ENCODE measurements at regions not wholly inside any gene's neighbourhood (a gene's known extent, or its start where the extent isn't known, plus 50 kb on each side); places are given as distances from the start of the nearest gene placed in this dataset.
"Not testable (repeated sequence)": the region's sequence is repeated elsewhere in the genome, so short reads cannot be mapped to it uniquely, and the experiment has no call there.

GRCh38 chr2:7094231-7094741 lies 177.1 kb downstream of the RNF144A start:
- WGBS, 2 experiments (ENCODE audit: low coverage in 1 of 2, low lambda C conversion rate in 2 of 2, missing lambda C conversion rate in 2 of 2) = 69 to 73% methylated on average over 12 of the region's 12 CpGs
- DNase-seq = no peak
- in situ Hi-C loops (cut with MboI) = no loop called here
- Histone ChIP-seq H2AFZ (no peak overlapping the region), H4K20me1 (ENCODE audit: insufficient read depth) (no peaks in the 10 kb centered on the region), H3K9me2 (ENCODE audit: insufficient read depth) (no peaks in the 10 kb centered on the region), H3K36me3 (ENCODE audit: low read depth) (no peaks in the 10 kb centered on the region), H3K9me3 (ENCODE audit: low read depth) (no peaks in the 10 kb centered on the region), H3K4me2 (ENCODE audit: unreplicated experiment) (no peak overlapping the region), H3F3A (ENCODE audit: insufficient read depth) (no peaks in the 10 kb centered on the region), H3K4me1 (ENCODE audit: insufficient read depth) (no peaks in the 10 kb centered on the region), H3K9ac (no peak overlapping the region), H3K27me3 (replicated peaks; ENCODE audit: insufficient read depth) (no peaks in the 10 kb centered on the region), H3K27ac (no peak overlapping the region), H3K4me3 (no peak overlapping the region), H3K79me2 (ENCODE audit: insufficient read depth) (no peaks in the 10 kb centered on the region)
- TF ChIP-seq EZH2 (IDR thresholded peaks at IDR 0.05; ENCODE audit: insufficient read depth, poor library complexity, severe bottlenecking) = no peak
- TF ChIP-seq EZH2phosphoT487 (IDR thresholded peaks at IDR 0.05; ENCODE audit: insufficient read depth, low read depth) = no peak

GRCh38 chr2:7096726-7097352 lies 179.6 kb downstream of the RNF144A start:
- Histone ChIP-seq H3K27ac (no peak overlapping the region), H3K9me3 (ENCODE audit: low read depth) (no peaks in the 10 kb centered on the region), H3K27me3 (replicated peaks; ENCODE audit: insufficient read depth) (no peaks in the 10 kb centered on the region), H3K4me2 (ENCODE audit: unreplicated experiment) (peak overlapping the region; percentile 6), H3K4me1 (ENCODE audit: insufficient read depth) (no peaks in the 10 kb centered on the region), H3K9ac (no peak overlapping the region), H3K79me2 (ENCODE audit: insufficient read depth) (no peaks in the 10 kb centered on the region), H3F3A (ENCODE audit: insufficient read depth) (no peaks in the 10 kb centered on the region), H2AFZ (0 out of 2 replicates have a peak overlapping the region, but pooled peaks have one; percentile 69), H3K36me3 (ENCODE audit: low read depth) (no peaks in the 10 kb centered on the region), H3K9me2 (ENCODE audit: insufficient read depth) (no peaks in the 10 kb centered on the region), H4K20me1 (ENCODE audit: insufficient read depth) (no peaks in the 10 kb centered on the region), H3K4me3 (no peak overlapping the region)
- no peak for DNase-seq
- no peak for TF ChIP-seq EZH2 (IDR thresholded peaks at IDR 0.05; ENCODE audit: insufficient read depth, poor library complexity, severe bottlenecking)
- no peak for TF ChIP-seq EZH2phosphoT487 (IDR thresholded peaks at IDR 0.05; ENCODE audit: insufficient read depth, low read depth)
- 70 to 73% methylated on average over 20 of the region's 20 CpGs for WGBS, 2 experiments (ENCODE audit: low coverage in 1 of 2, low lambda C conversion rate in 2 of 2, missing lambda C conversion rate in 2 of 2)
- in situ Hi-C loops (cut with MboI) = no loop called here

- no peaks in the 10 kb centered on the region for H3F3A ChIP-seq (ENCODE audit: insufficient read depth)
- H3K9me2 ChIP-seq (ENCODE audit: insufficient read depth) = no peaks in the 10 kb centered on the region
- no peaks in the 10 kb centered on the region for H3K36me3 ChIP-seq (ENCODE audit: low read depth)
- H3K9me3 ChIP-seq (ENCODE audit: low read depth) = no peaks in the 10 kb centered on the region
- H3K27me3 ChIP-seq (replicated peaks; ENCODE audit: insufficient read depth) = no peaks in the 10 kb centered on the region
- H3K79me2 ChIP-seq (ENCODE audit: insufficient read depth) = no peaks in the 10 kb centered on the region
- no peak overlapping the region for H3K27ac ChIP-seq
- H3K4me1 ChIP-seq (ENCODE audit: insufficient read depth) = no peaks in the 10 kb centered on the region
- H3K4me3 ChIP-seq = no peak overlapping the region
- no peak for TF ChIP-seq EZH2phosphoT487 (IDR thresholded peaks at IDR 0.05; ENCODE audit: insufficient read depth, low read depth)
- no peak for TF ChIP-seq EZH2 (IDR thresholded peaks at IDR 0.05; ENCODE audit: insufficient read depth, poor library complexity, severe bottlenecking)
- H3K9ac ChIP-seq = no peak overlapping the region
- peak overlapping the region; percentile 6 for H3K4me2 ChIP-seq (ENCODE audit: unreplicated experiment)
- peak; percentile 75 for DNase-seq
- no peaks in the 10 kb centered on the region for H4K20me1 ChIP-seq (ENCODE audit: insufficient read depth)
- 6 to 8% methylated on average over 18 of the region's 18 CpGs for WGBS, 2 experiments (ENCODE audit: low coverage in 1 of 2, low lambda C conversion rate in 2 of 2, missing lambda C conversion rate in 2 of 2)
- in situ Hi-C loops (cut with MboI) = no loop called here
- peak overlapping the region; percentile 69 for H2AFZ ChIP-seq
These were observed 180.2 kb downstream of the RNF144A start for GRCh38 chr2:7097353-7097895.

GRCh38 chr2:7098816-7099215 lies 181.6 kb downstream of the RNF144A start:
- Histone ChIP-seq H2AFZ (no peak overlapping the region), H3K9me2 (ENCODE audit: insufficient read depth) (no peaks in the 10 kb centered on the region), H3K4me2 (ENCODE audit: unreplicated experiment) (no peak overlapping the region), H3F3A (ENCODE audit: insufficient read depth) (no peaks in the 10 kb centered on the region), H4K20me1 (ENCODE audit: insufficient read depth) (no peaks in the 10 kb centered on the region), H3K4me1 (ENCODE audit: insufficient read depth) (no peaks in the 10 kb centered on the region), H3K9me3 (ENCODE audit: low read depth) (no peaks in the 10 kb centered on the region), H3K79me2 (ENCODE audit: insufficient read depth) (no peaks in the 10 kb centered on the region), H3K27me3 (replicated peaks; ENCODE audit: insufficient read depth) (no peaks in the 10 kb centered on the region), H3K4me3 (no peak overlapping the region), H3K36me3 (ENCODE audit: low read depth) (no peaks in the 10 kb centered on the region), H3K9ac (no peak overlapping the region), H3K27ac (no peak overlapping the region)
- TF ChIP-seq EZH2 (IDR thresholded peaks at IDR 0.05; ENCODE audit: insufficient read depth, poor library complexity, severe bottlenecking) (no peak), EZH2phosphoT487 (IDR thresholded peaks at IDR 0.05; ENCODE audit: insufficient read depth, low read depth) (no peak)
- no peak for DNase-seq
- in situ Hi-C loops (cut with MboI) = no loop called here
- 66 to 70% methylated on average over 4 of the region's 4 CpGs for WGBS, 2 experiments (ENCODE audit: low coverage in 1 of 2, low lambda C conversion rate in 2 of 2, missing lambda C conversion rate in 2 of 2)

GRCh38 chr2:7099687-7100086 lies 182.5 kb downstream of the RNF144A start:
- not testable (repeated sequence) for H3F3A ChIP-seq (ENCODE audit: insufficient read depth); DNase-seq; H3K9ac ChIP-seq; H3K9me3 ChIP-seq (ENCODE audit: low read depth); H3K36me3 ChIP-seq (ENCODE audit: low read depth); H3K27ac ChIP-seq; H3K4me2 ChIP-seq (ENCODE audit: unreplicated experiment); H3K9me2 ChIP-seq (ENCODE audit: insufficient read depth); H3K79me2 ChIP-seq (ENCODE audit: insufficient read depth); H3K4me1 ChIP-seq (ENCODE audit: insufficient read depth); H3K4me3 ChIP-seq; H3K27me3 ChIP-seq (replicated peaks; ENCODE audit: insufficient read depth); H4K20me1 ChIP-seq (ENCODE audit: insufficient read depth); H2AFZ ChIP-seq
- WGBS, 2 experiments (ENCODE audit: low coverage in 1 of 2, low lambda C conversion rate in 2 of 2, missing lambda C conversion rate in 2 of 2) = 72 to 73% methylated on average over 4 of the region's 4 CpGs
- in situ Hi-C loops (cut with MboI) = loop anchor here (25.0 kb wide), 1 partner anchor 1588 kb away; the partner anchor contains the start of gene ID2

Measured in GM23248 (cell line).